ENCODE measurements at regions not wholly inside any gene's neighbourhood (a gene's known extent, or its start where the extent isn't known, plus 50 kb on each side); places are given as distances from the start of the nearest gene placed in this dataset.
"Not testable (repeated sequence)": the region's sequence is repeated elsewhere in the genome, so short reads cannot be mapped to it uniquely, and the experiment has no call there.

GRCh38 chr2:88396209-88396608 is 56.3 kb downstream of the FOXI3 start:
- H3K4me3 ChIP-seq (ENCODE audit: low read depth, low read length) = no peak overlapping the region
- no peak for DNase-seq (ENCODE audit: low read depth)
- in situ Hi-C loops (cut with HindIII; ENCODE audit: low sequenced_read_pairs) = no loop called here
- TF ChIP-seq CTCF (IDR thresholded peaks at IDR 0.05; ENCODE audit: low read depth, low read length, missing control alignments) = no peak

GRCh38 chr2:88377641-88377991 is 74.9 kb downstream of the FOXI3 start:
- in situ Hi-C loops (cut with HindIII; ENCODE audit: low sequenced_read_pairs) = loop anchor here (5.0 kb wide), 1 partner anchor 75 kb away; no protein-coding TSS in a partner anchor
- no peak for DNase-seq (ENCODE audit: low read depth)
- TF ChIP-seq CTCF (IDR thresholded peaks at IDR 0.05; ENCODE audit: low read depth, low read length, missing control alignments) = no peak
- H3K4me3 ChIP-seq (ENCODE audit: low read depth, low read length) = no peak overlapping the region

GRCh38 chr2:88372042-88372441 is 80.5 kb downstream of the FOXI3 start:
- H3K4me3 ChIP-seq (ENCODE audit: low read depth, low read length) = no peak overlapping the region
- no peak for TF ChIP-seq CTCF (IDR thresholded peaks at IDR 0.05; ENCODE audit: low read depth, low read length, missing control alignments)
- in situ Hi-C loops (cut with HindIII; ENCODE audit: low sequenced_read_pairs) = no loop called here
- no peak for DNase-seq (ENCODE audit: low read depth)

DNA sequence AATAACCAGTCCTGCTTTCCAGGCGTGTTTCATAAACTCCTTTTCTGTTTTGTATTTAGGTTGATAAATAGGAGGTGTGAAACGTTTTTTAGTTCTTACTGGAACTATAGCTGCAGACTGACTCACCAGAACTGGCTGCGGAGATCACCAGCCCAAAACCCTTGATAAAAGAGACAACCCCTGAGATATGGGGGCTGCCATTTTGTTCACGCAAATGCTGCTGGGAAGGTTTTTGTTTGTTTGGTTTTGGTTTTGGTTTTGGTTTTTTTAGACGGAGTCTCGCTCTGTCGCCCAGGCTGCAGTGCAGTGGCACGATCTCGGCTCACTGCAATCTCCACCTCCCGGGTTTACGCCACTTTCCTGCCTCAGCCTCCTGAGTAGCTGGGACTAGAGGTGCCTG is 87.1 kb downstream of the FOXI3 start:
- DNase-seq (ENCODE audit: low read depth); in situ Hi-C loops (cut with HindIII; ENCODE audit: low sequenced_read_pairs); H3K4me3 ChIP-seq (ENCODE audit: low read depth, low read length): not testable (repeated sequence)

DNA sequence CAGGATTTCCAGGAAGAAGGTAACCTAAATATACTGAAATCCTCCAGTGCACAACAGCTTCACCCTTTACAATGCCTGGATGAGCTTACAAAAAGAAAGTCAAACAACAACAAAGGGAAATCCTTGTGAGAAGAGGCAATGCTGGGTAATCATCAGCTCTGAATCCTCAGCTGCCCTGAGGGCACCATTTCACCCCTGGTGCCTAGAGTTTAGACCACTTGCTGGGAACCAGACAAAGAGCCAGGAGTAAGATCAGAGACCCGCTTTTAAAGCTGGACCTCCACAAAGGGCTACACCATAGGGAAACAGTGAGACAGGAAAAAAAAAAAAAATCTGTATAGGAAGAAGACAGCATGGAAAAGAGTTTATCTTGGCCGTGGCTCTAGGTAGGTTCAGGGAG is 97.0 kb downstream of the FOXI3 start:
- in situ Hi-C loops (cut with HindIII; ENCODE audit: low sequenced_read_pairs) = no loop called here
- no peak for DNase-seq (ENCODE audit: low read depth)
- no peak for TF ChIP-seq CTCF (IDR thresholded peaks at IDR 0.05; ENCODE audit: low read depth, low read length, missing control alignments)
- H3K4me3 ChIP-seq (ENCODE audit: low read depth, low read length) = no peak overlapping the region

DNA sequence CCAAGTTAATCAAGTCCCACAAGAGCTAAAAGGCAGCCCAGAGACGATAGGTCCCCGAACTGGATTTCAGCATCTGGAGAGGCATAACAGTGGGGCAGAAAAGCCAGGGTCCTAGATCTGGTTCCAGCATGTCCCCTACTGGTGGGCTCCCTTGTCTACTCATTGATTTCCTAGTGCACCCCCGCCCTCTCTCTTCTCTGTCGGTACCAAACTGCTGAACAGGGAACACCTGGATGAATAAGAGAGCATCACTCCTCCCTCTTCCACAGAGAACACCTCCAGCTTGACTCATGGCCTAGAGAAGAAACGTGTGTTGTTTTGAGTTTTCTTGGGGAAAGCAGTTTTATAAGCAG is 101.3 kb downstream of the FOXI3 start:
- H3K4me3 ChIP-seq (ENCODE audit: low read depth, low read length) = no peak overlapping the region
- DNase-seq (ENCODE audit: low read depth) = no peak
- in situ Hi-C loops (cut with HindIII; ENCODE audit: low sequenced_read_pairs) = no loop called here
- TF ChIP-seq CTCF (IDR thresholded peaks at IDR 0.05; ENCODE audit: low read depth, low read length, missing control alignments) = no peak

DNA sequence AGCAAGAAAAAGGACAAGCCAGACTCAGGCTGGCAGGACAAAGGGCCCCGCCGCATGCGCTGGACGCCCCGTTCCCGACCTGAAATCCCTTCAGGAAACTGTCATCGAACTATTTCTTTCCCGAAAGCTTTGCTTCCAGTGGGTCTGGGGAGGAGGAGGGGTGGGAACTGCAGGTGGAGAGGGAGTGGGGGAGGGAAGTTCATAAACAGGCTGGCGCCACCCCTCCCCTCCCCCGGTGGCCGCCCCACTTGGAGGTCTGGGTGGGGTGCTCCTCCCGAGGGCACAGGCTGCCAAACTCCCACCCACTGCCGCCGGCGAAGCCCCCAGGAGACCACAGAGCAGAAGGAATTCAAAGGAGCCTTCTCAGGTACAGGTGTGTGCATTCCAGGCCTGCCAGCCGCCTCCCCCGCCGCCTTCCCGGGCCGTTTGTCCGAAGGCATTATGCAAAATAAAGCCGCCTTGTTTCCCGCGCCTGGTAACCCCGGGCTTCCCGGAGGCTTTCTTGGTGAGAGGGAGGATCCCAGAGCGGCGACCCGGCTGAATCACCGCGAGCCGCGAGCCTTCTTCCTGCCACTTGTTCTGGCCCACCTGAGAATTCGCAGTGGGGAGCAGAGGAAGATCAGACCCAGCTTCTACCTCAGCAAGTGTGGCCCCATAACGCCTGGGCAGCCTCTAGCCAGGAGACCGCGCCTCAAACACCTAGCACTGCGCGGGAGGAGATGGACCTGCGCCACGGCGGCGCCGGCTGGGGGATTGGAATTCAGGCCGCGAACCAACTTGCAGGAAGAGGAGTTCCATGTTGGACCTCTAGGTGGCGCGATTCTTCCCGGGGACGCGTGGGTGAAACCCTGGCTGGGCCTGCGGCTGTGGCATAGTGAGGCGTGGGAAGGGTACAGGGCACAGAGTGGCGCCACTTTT is 101.9 kb downstream of the FOXI3 start:
- in situ Hi-C loops (cut with HindIII; ENCODE audit: low sequenced_read_pairs) = no loop called here
- TF ChIP-seq CTCF (IDR thresholded peaks at IDR 0.05; ENCODE audit: low read depth, low read length, missing control alignments) = peak; percentile 50
- DNase-seq (ENCODE audit: low read depth) = no peak
- no peak overlapping the region for H3K4me3 ChIP-seq (ENCODE audit: low read depth, low read length)
